NT2/D1 (cell line): ENCODE measurements at regions not wholly inside any gene's neighbourhood (a gene's known extent, or its start where the extent isn't known, plus 50 kb on each side); places are given as distances from the start of the nearest gene placed in this dataset.
"Not testable (repeated sequence)": the region's sequence is repeated elsewhere in the genome, so short reads cannot be mapped to it uniquely, and the experiment has no call there.

Experiments used
- YY1 ChIP-seq: IDR thresholded peaks from 2 replicates; pipeline ENCODE4 v1.6.1; 2011; ENCODE audit not compliant: insufficient read length, insufficient read depth
- ZNF274 ChIP-seq: IDR thresholded peaks from 2 replicates; pipeline ENCODE4 v1.6.1; 2011; ENCODE audit warnings: mild to moderate bottlenecking, low read depth, low read length

GRCh38 chr12:68997526-68997925 is 64.6 kb upstream of the CPM start:
- not testable (repeated sequence) for TF ChIP-seq ZNF274, YY1
